ENCODE measurements at regions not wholly inside any gene's neighbourhood (a gene's known extent, or its start where the extent isn't known, plus 50 kb on each side); places are given as distances from the start of the nearest gene placed in this dataset.

DNA sequence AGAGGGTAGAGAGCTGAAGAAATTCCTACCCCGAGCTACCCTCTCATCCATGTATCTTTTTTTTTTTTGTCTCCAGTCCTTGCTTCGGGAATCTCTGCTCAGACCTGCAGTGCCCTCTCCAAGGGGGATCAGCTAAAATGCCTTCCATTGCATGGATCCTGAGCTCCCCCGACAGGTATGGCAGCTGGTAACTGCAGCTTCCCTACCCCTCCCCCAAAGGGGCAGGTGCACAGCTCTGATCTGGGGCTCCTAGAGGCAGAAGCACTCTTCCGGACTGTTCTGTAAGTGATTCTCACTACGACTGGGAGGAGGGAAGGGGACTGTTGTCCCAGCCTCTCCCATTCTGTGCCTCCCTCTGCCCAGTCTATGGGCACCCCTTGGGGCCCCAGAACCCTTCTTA, 169.6 kb downstream of the MELK start:
- no peak overlapping the region for H3K27ac ChIP-seq (replicated peaks)
- DNase-seq (ENCODE audit: low read depth in 1 of 2, low spot score in 1 of 2) = no peak
- TF ChIP-seq POLR2AphosphoS5 (IDR thresholded peaks at IDR 0.05; ENCODE audit: low read depth) (no peak), GABPA (IDR thresholded peaks at IDR 0.05; ENCODE audit: low read depth) (no peak), SPI1 (IDR thresholded peaks at IDR 0.05; ENCODE audit: borderline replicate concordance, low read depth) (no peak)
- TF ChIP-seq, protein P1, sequence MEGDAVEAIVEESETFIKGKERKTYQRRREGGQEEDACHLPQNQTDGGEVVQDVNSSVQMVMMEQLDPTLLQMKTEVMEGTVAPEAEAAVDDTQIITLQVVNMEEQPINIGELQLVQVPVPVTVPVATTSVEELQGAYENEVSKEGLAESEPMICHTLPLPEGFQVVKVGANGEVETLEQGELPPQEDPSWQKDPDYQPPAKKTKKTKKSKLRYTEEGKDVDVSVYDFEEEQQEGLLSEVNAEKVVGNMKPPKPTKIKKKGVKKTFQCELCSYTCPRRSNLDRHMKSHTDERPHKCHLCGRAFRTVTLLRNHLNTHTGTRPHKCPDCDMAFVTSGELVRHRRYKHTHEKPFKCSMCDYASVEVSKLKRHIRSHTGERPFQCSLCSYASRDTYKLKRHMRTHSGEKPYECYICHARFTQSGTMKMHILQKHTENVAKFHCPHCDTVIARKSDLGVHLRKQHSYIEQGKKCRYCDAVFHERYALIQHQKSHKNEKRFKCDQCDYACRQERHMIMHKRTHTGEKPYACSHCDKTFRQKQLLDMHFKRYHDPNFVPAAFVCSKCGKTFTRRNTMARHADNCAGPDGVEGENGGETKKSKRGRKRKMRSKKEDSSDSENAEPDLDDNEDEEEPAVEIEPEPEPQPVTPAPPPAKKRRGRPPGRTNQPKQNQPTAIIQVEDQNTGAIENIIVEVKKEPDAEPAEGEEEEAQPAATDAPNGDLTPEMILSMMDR (IDR thresholded peaks at IDR 0.05; ENCODE audit: insufficient read depth, low read length) = no peak
- TF ChIP-seq, protein P2, sequence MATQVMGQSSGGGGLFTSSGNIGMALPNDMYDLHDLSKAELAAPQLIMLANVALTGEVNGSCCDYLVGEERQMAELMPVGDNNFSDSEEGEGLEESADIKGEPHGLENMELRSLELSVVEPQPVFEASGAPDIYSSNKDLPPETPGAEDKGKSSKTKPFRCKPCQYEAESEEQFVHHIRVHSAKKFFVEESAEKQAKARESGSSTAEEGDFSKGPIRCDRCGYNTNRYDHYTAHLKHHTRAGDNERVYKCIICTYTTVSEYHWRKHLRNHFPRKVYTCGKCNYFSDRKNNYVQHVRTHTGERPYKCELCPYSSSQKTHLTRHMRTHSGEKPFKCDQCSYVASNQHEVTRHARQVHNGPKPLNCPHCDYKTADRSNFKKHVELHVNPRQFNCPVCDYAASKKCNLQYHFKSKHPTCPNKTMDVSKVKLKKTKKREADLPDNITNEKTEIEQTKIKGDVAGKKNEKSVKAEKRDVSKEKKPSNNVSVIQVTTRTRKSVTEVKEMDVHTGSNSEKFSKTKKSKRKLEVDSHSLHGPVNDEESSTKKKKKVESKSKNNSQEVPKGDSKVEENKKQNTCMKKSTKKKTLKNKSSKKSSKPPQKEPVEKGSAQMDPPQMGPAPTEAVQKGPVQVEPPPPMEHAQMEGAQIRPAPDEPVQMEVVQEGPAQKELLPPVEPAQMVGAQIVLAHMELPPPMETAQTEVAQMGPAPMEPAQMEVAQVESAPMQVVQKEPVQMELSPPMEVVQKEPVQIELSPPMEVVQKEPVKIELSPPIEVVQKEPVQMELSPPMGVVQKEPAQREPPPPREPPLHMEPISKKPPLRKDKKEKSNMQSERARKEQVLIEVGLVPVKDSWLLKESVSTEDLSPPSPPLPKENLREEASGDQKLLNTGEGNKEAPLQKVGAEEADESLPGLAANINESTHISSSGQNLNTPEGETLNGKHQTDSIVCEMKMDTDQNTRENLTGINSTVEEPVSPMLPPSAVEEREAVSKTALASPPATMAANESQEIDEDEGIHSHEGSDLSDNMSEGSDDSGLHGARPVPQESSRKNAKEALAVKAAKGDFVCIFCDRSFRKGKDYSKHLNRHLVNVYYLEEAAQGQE (IDR thresholded peaks at IDR 0.05; ENCODE audit: insufficient replicate concordance, low read depth) = no peak

DNA sequence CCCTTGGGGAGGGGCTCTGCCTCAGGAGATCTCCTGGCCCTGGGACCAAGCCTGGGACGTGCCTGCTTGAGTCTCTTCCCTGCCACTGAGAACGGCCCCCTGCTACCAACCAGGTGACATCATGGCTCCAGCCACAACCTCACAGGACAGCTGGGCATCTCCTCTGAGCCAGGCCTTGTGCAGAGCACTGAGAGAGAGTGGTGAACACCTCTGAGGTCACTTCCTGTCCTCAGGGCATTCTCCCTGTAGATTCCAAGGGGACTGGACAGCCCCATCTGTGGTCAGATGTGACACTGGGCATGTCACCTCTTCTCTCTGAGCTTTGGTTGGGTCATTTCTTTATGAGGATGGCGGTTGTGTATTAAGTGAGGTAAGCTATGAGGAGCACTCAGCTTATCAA, 172.0 kb downstream of the MELK start:
- Histone ChIP-seq H3K27me3 (ENCODE audit: insufficient read depth, poor library complexity, severe bottlenecking) (peaks cover 5% of the 10 kb centered on the region), H3K27ac (replicated peaks) (no peak overlapping the region), H3K4me3 (replicated peaks; ENCODE audit: insufficient read depth, low read length) (no peak overlapping the region)
- TF ChIP-seq, protein P1 (IDR thresholded peaks at IDR 0.05; ENCODE audit: insufficient read depth, low read length) = no peak
- TF ChIP-seq POLR2AphosphoS5 (IDR thresholded peaks at IDR 0.05; ENCODE audit: low read depth) = no peak
- TF ChIP-seq, protein P2 (IDR thresholded peaks at IDR 0.05; ENCODE audit: insufficient replicate concordance, low read depth) = no peak
- no peak for TF ChIP-seq GABPA (IDR thresholded peaks at IDR 0.05; ENCODE audit: low read depth)
- TF ChIP-seq SPI1 (IDR thresholded peaks at IDR 0.05; ENCODE audit: borderline replicate concordance, low read depth) = no peak
- no peak for DNase-seq (ENCODE audit: low read depth in 1 of 2, low spot score in 1 of 2)

More for the DNA sequence above, 169.6 kb downstream of the MELK start:
- Histone ChIP-seq H3K27me3 (ENCODE audit: insufficient read depth, poor library complexity, severe bottlenecking) (peaks cover 11% of the 10 kb centered on the region), H3K4me3 (replicated peaks; ENCODE audit: insufficient read depth, low read length) (no peak overlapping the region)

DNA sequence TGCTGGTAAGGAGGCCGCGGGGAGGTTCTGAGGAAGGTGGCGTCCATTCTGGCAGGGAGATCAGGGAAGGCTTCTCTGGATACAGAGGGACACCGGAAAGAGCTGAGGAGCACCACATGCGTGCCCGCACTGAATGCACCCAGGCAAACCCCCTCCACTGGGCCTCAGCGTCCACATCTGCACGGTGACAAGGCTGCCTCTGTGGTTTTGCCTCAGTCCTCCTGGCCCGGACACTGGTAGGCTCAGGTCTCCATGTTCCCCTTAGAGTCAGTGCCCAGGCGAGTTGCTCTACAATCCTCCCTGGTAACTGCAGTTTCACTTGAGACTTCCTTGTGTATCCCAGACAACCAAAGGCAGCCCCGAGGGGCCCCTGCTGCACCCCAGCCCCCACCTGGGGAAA, 173.3 kb downstream of the MELK start:
- Histone ChIP-seq H3K27ac (replicated peaks) (no peak overlapping the region), H3K4me3 (replicated peaks; ENCODE audit: insufficient read depth, low read length) (no peak overlapping the region), H3K27me3 (ENCODE audit: insufficient read depth, poor library complexity, severe bottlenecking) (no peaks in the 10 kb centered on the region)
- TF ChIP-seq SPI1 (IDR thresholded peaks at IDR 0.05; ENCODE audit: borderline replicate concordance, low read depth) (no peak), GABPA (IDR thresholded peaks at IDR 0.05; ENCODE audit: low read depth) (no peak), POLR2AphosphoS5 (IDR thresholded peaks at IDR 0.05; ENCODE audit: low read depth) (no peak)
- TF ChIP-seq, protein P1 (IDR thresholded peaks at IDR 0.05; ENCODE audit: insufficient read depth, low read length) = no peak
- DNase-seq (ENCODE audit: low read depth in 1 of 2, low spot score in 1 of 2) = no peak

DNA sequence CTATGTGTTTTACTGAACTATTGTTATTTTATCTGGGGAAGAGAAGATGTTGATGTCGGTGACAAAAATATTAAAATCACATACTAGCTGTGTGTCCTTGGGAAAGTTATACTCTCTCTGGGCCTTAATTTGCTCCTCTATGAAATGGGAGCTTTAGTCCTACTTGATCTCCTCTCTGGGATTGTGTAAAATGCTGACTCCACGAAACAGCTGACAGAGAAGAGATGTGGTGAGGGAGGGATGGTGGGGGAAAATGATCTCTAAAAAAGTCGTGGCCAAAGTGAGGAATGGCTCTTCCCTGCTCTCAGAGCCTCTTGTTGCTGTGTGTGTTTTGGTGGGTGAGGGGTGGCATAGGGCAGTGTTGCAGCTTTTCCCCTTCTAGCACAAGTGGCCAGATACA, 173.7 kb downstream of the MELK start:
- no peaks in the 10 kb centered on the region for H3K27me3 ChIP-seq (ENCODE audit: insufficient read depth, poor library complexity, severe bottlenecking)
- no peak overlapping the region for H3K4me3 ChIP-seq (replicated peaks; ENCODE audit: insufficient read depth, low read length)
- DNase-seq (ENCODE audit: low read depth in 1 of 2, low spot score in 1 of 2) = no peak
- TF ChIP-seq POLR2AphosphoS5 (IDR thresholded peaks at IDR 0.05; ENCODE audit: low read depth) (no peak), SPI1 (IDR thresholded peaks at IDR 0.05; ENCODE audit: borderline replicate concordance, low read depth) (no peak), GABPA (IDR thresholded peaks at IDR 0.05; ENCODE audit: low read depth) (no peak)
- TF ChIP-seq, protein P2 (IDR thresholded peaks at IDR 0.05; ENCODE audit: insufficient replicate concordance, low read depth) = no peak
- TF ChIP-seq, protein P1 (IDR thresholded peaks at IDR 0.05; ENCODE audit: insufficient read depth, low read length) = no peak
- no peak overlapping the region for H3K27ac ChIP-seq (replicated peaks)
